H1 (cell line): ENCODE measurements at regions not wholly inside any gene's neighbourhood (a gene's known extent, or its start where the extent isn't known, plus 50 kb on each side); places are given as distances from the start of the nearest gene placed in this dataset.

Experiments
- CTCF ChIA-PET: fragments of 300-600 bp; sonication (Branson Sonifier 250); formaldehyde crosslinking; loops from one replicate; lab custom pipeline; 2021; ENCODE audit not compliant: partially characterized antibody; lab: Charles Lee
- POLR2A ChIA-PET: fragments of 300-600 bp; sonication (Branson Sonifier 250); formaldehyde crosslinking; loops from one replicate; lab custom pipeline; 2021; ENCODE audit warnings: inconsistent platforms; ENCODE audit not compliant: partially characterized antibody; lab: Charles Lee
- DNase-seq, 2 experiments: peaks; one replicate each; pipeline versions ENCODE4 v3.0.0 to v3.0.0-alpha.2; 2010 to 2022; ENCODE audit warnings: low spot score in 2 of 2, low read depth in 1 of 2, mixed read lengths in 1 of 2
- FAIRE-seq: peaks from 2 replicates; lab custom pipeline; 2011; peaks lifted over from hg19 to GRCh38; lab: Jason Lieb, UNC
- H2AFZ ChIP-seq: 2 replicates; pipeline ENCODE4 v1.8.1; 2012; ENCODE audit warnings: low read length, inconsistent platforms
- H2AK5ac ChIP-seq: 2 replicates; pipeline ENCODE4 v1.6.1; 2013; ENCODE audit warnings: low read depth, low read length
- H2BK120ac ChIP-seq: replicated peaks from 2 replicates; pipeline ENCODE3; 2013; ENCODE audit warnings: low read depth, low read length, inconsistent platforms
- H2BK12ac ChIP-seq: 2 replicates; pipeline ENCODE4 v1.6.1; 2013; ENCODE audit warnings: low read depth, low read length
- H2BK15ac ChIP-seq: 2 replicates; pipeline ENCODE4 v1.6.1; 2013; ENCODE audit warnings: low read length
- H2BK20ac ChIP-seq: 2 replicates; pipeline ENCODE4 v1.6.1; 2013; ENCODE audit warnings: low read length
- H2BK5ac ChIP-seq: 2 replicates; pipeline ENCODE4 v1.6.1; 2013; ENCODE audit warnings: low read depth, low read length
- H3K14ac ChIP-seq: 2 replicates; pipeline ENCODE4 v1.6.1; 2013; ENCODE audit warnings: inconsistent platforms; ENCODE audit not compliant: insufficient read length
- H3K18ac ChIP-seq: 2 replicates; pipeline ENCODE4 v1.6.1; 2013; ENCODE audit warnings: low read length; ENCODE audit errors: extremely low read depth
- H3K23ac ChIP-seq: 2 replicates; pipeline ENCODE4 v1.6.1; 2013; ENCODE audit warnings: inconsistent platforms; ENCODE audit not compliant: insufficient read length
- H3K23me2 ChIP-seq: 2 replicates; pipeline ENCODE4 v1.6.1; 2013; ENCODE audit warnings: low read depth, low read length
- H3K27ac ChIP-seq: 2 replicates; pipeline ENCODE4 v1.6.1; 2011; ENCODE audit warnings: low read depth, low read length, inconsistent platforms
- H3K27me3 ChIP-seq, 4 experiments: replicated peaks in 1 of 4; 1 replicate in 1 of 4; 2 replicates in 3 of 4; pipeline versions ENCODE4 v1.6.1 to v1.8.1; 2011 to 2013; ENCODE audit warnings: low read length in 3 of 4, mild to moderate bottlenecking in 3 of 4, inconsistent platforms in 2 of 4, mixed read lengths in 2 of 4, moderate library complexity in 1 of 4; ENCODE audit not compliant: control insufficient read depth in 3 of 4, insufficient read depth in 3 of 4; ENCODE audit errors: extremely low read depth in 1 of 4
- H3K36me3 ChIP-seq, 4 experiments: 2 replicates each; pipeline versions ENCODE4 v1.6.1 to v1.8.1; 2011 to 2013; ENCODE audit warnings: mild to moderate bottlenecking in 4 of 4, low read length in 3 of 4, moderate library complexity in 2 of 4, control low read depth in 1 of 4, inconsistent platforms in 1 of 4; ENCODE audit not compliant: insufficient read depth in 4 of 4, control insufficient read depth in 2 of 4
- H3K4ac ChIP-seq: replicated peaks from 2 replicates; pipeline ENCODE3; 2013; ENCODE audit warnings: low read length, low read depth, mixed read lengths, inconsistent platforms; ENCODE audit not compliant: insufficient read length
- H3K4me1 ChIP-seq, 4 experiments: replicated peaks in 1 of 4; 1 replicate in 1 of 4; 2 replicates in 3 of 4; pipeline versions ENCODE4 v1.6.1 to v1.8.1; 2011 to 2013; ENCODE audit warnings: low read length in 3 of 4, inconsistent platforms in 2 of 4, mixed read lengths in 1 of 4; ENCODE audit not compliant: insufficient read depth in 4 of 4, control insufficient read depth in 3 of 4
- H3K4me2 ChIP-seq, 2 experiments: 2 replicates each; pipeline versions ENCODE4 v1.6.1 to v1.8.1; 2011 to 2013; ENCODE audit warnings: low read depth in 2 of 2, low read length in 2 of 2, control low read depth in 1 of 2, inconsistent platforms in 1 of 2, mild to moderate bottlenecking in 1 of 2; ENCODE audit not compliant: insufficient read depth in 1 of 2
- H3K4me3 ChIP-seq, 4 experiments: fragments of 200-600, 300-600 bp in 1 of 4; sonication (generic), shearing (Covaris generic), sonication (Bioruptor Twin) in 1 of 4; 2 replicates each; pipeline versions ENCODE4 v1.5.1 to v1.8.1; 2011 to 2016; ENCODE audit warnings: low read length in 4 of 4, low read depth in 3 of 4, control low read depth in 2 of 4, inconsistent platforms in 2 of 4, mild to moderate bottlenecking in 2 of 4, mixed read lengths in 1 of 4, moderate library complexity in 1 of 4; ENCODE audit not compliant: insufficient read depth in 2 of 4; ENCODE audit errors: extremely low read depth in 1 of 4
- H3K56ac ChIP-seq: replicated peaks from 2 replicates; pipeline ENCODE3; 2013; ENCODE audit warnings: low read depth, mild to moderate bottlenecking, mixed read lengths, low read length, inconsistent platforms; ENCODE audit not compliant: insufficient read length
- H3K79me1 ChIP-seq: 2 replicates; pipeline ENCODE4 v1.6.1; 2013; ENCODE audit warnings: low read depth, low read length, control low read depth
- H3K79me2 ChIP-seq, 2 experiments: 2 replicates each; pipeline versions ENCODE4 v1.6.1 to v1.8.1; 2012 to 2013; ENCODE audit warnings: low read length in 2 of 2, mild to moderate bottlenecking in 2 of 2, inconsistent platforms in 1 of 2; ENCODE audit not compliant: insufficient read depth in 2 of 2, control insufficient read depth in 1 of 2
- H3K9ac ChIP-seq, 4 experiments: replicated peaks in 1 of 4; 1 replicate in 1 of 4; 2 replicates in 3 of 4; pipeline versions ENCODE4 v1.6.1 to v1.8.1; 2011 to 2013; ENCODE audit warnings: low read depth in 3 of 4, low read length in 3 of 4, control low read depth in 2 of 4, mild to moderate bottlenecking in 2 of 4, moderate library complexity in 2 of 4, inconsistent platforms in 1 of 4; ENCODE audit errors: extremely low read depth in 1 of 4
- H3K9me3 ChIP-seq, 2 experiments: 2 replicates each; pipeline versions ENCODE4 v1.6.1 to v1.8.1; 2012 to 2013; ENCODE audit warnings: mild to moderate bottlenecking in 2 of 2, moderate library complexity in 2 of 2, control low read depth in 1 of 2, inconsistent platforms in 1 of 2, low read depth in 1 of 2, low read length in 1 of 2, mixed read lengths in 1 of 2; ENCODE audit not compliant: insufficient read depth in 2 of 2
- H4K20me1 ChIP-seq, 2 experiments: replicated peaks in 1 of 2; 2 replicates each; pipeline versions ENCODE3 to v1.8.1; 2011 to 2013; ENCODE audit warnings: inconsistent platforms in 2 of 2, low read length in 2 of 2, mild to moderate bottlenecking in 1 of 2; ENCODE audit not compliant: insufficient read depth in 2 of 2, control insufficient read depth in 1 of 2
- H4K5ac ChIP-seq: 2 replicates; pipeline ENCODE4 v1.6.1; 2013; ENCODE audit warnings: low read length, low read depth, mixed read lengths, inconsistent platforms; ENCODE audit not compliant: insufficient read length
- H4K8ac ChIP-seq: 2 replicates; pipeline ENCODE4 v1.8.0; 2013; ENCODE audit warnings: mild to moderate bottlenecking, moderate library complexity, low read length, inconsistent platforms; ENCODE audit not compliant: insufficient read depth; ENCODE audit errors: extremely low read depth
- H4K91ac ChIP-seq: replicated peaks from 2 replicates; pipeline ENCODE3; 2013; ENCODE audit warnings: low read length, mixed read lengths, inconsistent platforms; ENCODE audit not compliant: insufficient read length
- ASH2L ChIP-seq: fragments of 200-600, 300-600 bp; sonication (generic); IDR thresholded peaks from one replicate; pipeline ENCODE4 v1.7.1; 2017; ENCODE audit warnings: low read length
- BRCA1 ChIP-seq: IDR thresholded peaks from 2 replicates; pipeline ENCODE4 v1.6.1; 2012; ENCODE audit warnings: low read depth, low read length, improper control_type of control experiment
- CBX5 ChIP-seq: fragments of 300-800, 300-1000 bp; sonication (generic); IDR thresholded peaks from 2 replicates; pipeline ENCODE4 v1.7.1; 2016; ENCODE audit warnings: antibody characterized with exemption, low read length, low read depth
- CBX8 ChIP-seq: fragments of 300-800, 300-1000 bp; sonication (generic); IDR thresholded peaks from 2 replicates; pipeline ENCODE4 v1.7.1; 2016; ENCODE audit warnings: low read depth, low read length, borderline replicate concordance
- CHD2 ChIP-seq: IDR thresholded peaks from 2 replicates; pipeline ENCODE4 v1.6.1; 2012; ENCODE audit warnings: low read length, improper control_type of control experiment
- FOSL1 ChIP-seq: IDR thresholded peaks from 2 replicates; pipeline ENCODE4 v1.6.1; 2011; ENCODE audit warnings: mild to moderate bottlenecking, low read depth, low read length, moderate library complexity; ENCODE audit not compliant: insufficient read depth
- GABPA ChIP-seq: IDR thresholded peaks from 2 replicates; pipeline ENCODE4 v1.6.1; 2011; ENCODE audit warnings: mild to moderate bottlenecking, low read length, moderate library complexity, borderline replicate concordance; ENCODE audit not compliant: insufficient read depth
- GTF2F1 ChIP-seq: IDR thresholded peaks from 2 replicates; pipeline ENCODE4 v1.6.1; 2012; ENCODE audit warnings: low read depth, low read length, improper control_type of control experiment, borderline replicate concordance
- HDAC2 ChIP-seq, 2 experiments: fragments of 300-600 bp in 1 of 2; sonication (generic) in 1 of 2; IDR thresholded peaks; 2 replicates each; pipeline ENCODE4 v1.6.1; 2011 to 2012; ENCODE audit warnings: low read depth in 2 of 2, low read length in 2 of 2, mild to moderate bottlenecking in 2 of 2, moderate library complexity in 2 of 2, borderline replicate concordance in 1 of 2, inconsistent platforms in 1 of 2
- MAFK ChIP-seq: IDR thresholded peaks from 2 replicates; pipeline ENCODE4 v1.6.1; 2012; ENCODE audit warnings: low read depth, mild to moderate bottlenecking, improper control_type of control experiment, low read length
- SAP30 ChIP-seq: fragments of 300-600 bp; sonication (generic); IDR thresholded peaks from 2 replicates; pipeline ENCODE4 v1.7.1; 2012; ENCODE audit warnings: low read length, moderate library complexity, mild to moderate bottlenecking, inconsistent platforms; ENCODE audit not compliant: insufficient read depth, insufficient replicate concordance
- SP2 ChIP-seq: IDR thresholded peaks from 2 replicates; pipeline ENCODE4 v1.6.1; 2012; ENCODE audit warnings: mild to moderate bottlenecking, low read length, inconsistent platforms
- SP4 ChIP-seq: IDR thresholded peaks from 2 replicates; pipeline ENCODE4 v1.6.1; 2012; ENCODE audit warnings: low read length, inconsistent platforms
- TCF12 ChIP-seq: IDR thresholded peaks from 2 replicates; pipeline ENCODE4 v1.6.1; 2011; ENCODE audit warnings: low read depth, mild to moderate bottlenecking, low read length
- WGBS, 2 experiments: shearing (Covaris generic) in 1 of 2; methylation state at CpG; one replicate each; pipeline versions ENCODE4 v1.1.6 to v1.1.7; 2013 to 2015; ENCODE audit warnings: low lambda C conversion rate in 2 of 2, mixed read lengths in 2 of 2, inconsistent platforms in 1 of 2, low coverage in 1 of 2, missing lambda C conversion rate in 1 of 2; ENCODE audit not compliant: insufficient replicate concordance in 2 of 2, insufficient coverage in 1 of 2, insufficient read length in 1 of 2; ENCODE audit errors: extremely low coverage in 1 of 2, missing lambda C conversion rate in 1 of 2; 5-methylcytosine and 5-hydroxymethylcytosine counted together
- TF ChIP-seq, protein P1 (sequence below): IDR thresholded peaks from 2 replicates; pipeline ENCODE4 v1.6.1; 2012; ENCODE audit warnings: inconsistent platforms

- H2BK120ac ChIP-seq = no peak overlapping the region
- no peaks in the 10 kb centered on the region for H3K27me3 ChIP-seq
- TF ChIP-seq, protein P1, sequence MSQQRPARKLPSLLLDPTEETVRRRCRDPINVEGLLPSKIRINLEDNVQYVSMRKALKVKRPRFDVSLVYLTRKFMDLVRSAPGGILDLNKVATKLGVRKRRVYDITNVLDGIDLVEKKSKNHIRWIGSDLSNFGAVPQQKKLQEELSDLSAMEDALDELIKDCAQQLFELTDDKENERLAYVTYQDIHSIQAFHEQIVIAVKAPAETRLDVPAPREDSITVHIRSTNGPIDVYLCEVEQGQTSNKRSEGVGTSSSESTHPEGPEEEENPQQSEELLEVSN = no peak
- no peak for TF ChIP-seq CHD2
- TF ChIP-seq GABPA = no peak
- TF ChIP-seq GTF2F1 = no peak
- TF ChIP-seq TCF12 = no peak
- TF ChIP-seq HDAC2 (IDR thresholded peaks at IDR 0.05; ENCODE audit: borderline replicate concordance in 1 of 2, low read depth in 2 of 2, low read length in 2 of 2) = no peak
- TF ChIP-seq ASH2L = no peak
- no peak for TF ChIP-seq BRCA1
- no peak for TF ChIP-seq SP2
- no peak for TF ChIP-seq MAFK
- TF ChIP-seq CBX8 = no peak
- TF ChIP-seq SAP30 = no peak
- TF ChIP-seq SP4 = no peak
- TF ChIP-seq FOSL1 = no peak
- TF ChIP-seq CBX5 = no peak
Measured at GRCh38 chr14:43745746-43746145, 761.3 kb downstream of the FSCB start.

More at GRCh38 chr14:43745746-43746145, 761.3 kb downstream of the FSCB start:
- Histone ChIP-seq H3K23ac (no peak overlapping the region), H3K9ac (no peak overlapping the region), H3K4me3 (no peak overlapping the region), H3K36me3 (no peaks in the 10 kb centered on the region), H3K27ac (no peak overlapping the region), H4K5ac (no peak overlapping the region), H2BK20ac (no peak overlapping the region), H2BK15ac (no peak overlapping the region), H4K8ac (no peak overlapping the region), H3K23me2 (no peaks in the 10 kb centered on the region), H3K14ac (no peak overlapping the region), H3K79me2 (no peaks in the 10 kb centered on the region), H3K79me1 (no peaks in the 10 kb centered on the region), H3K18ac (no peak overlapping the region), H2AFZ (no peak overlapping the region), H2BK5ac (no peak overlapping the region), H2AK5ac (no peak overlapping the region), H4K91ac (no peak overlapping the region), H3K4me2 (no peak overlapping the region), H3K56ac (no peak overlapping the region), H2BK12ac (no peak overlapping the region), H4K20me1 (no peaks in the 10 kb centered on the region), H3K4ac (no peak overlapping the region), H3K4me1 (no peaks in the 10 kb centered on the region), H3K9me3 (no peaks in the 10 kb centered on the region)
- WGBS, 2 experiments = 100% methylated on average over 1 of the region's 1 CpG; no CpG with 5 or more reads in 1 of the 2 experiments
- FAIRE-seq (no peak), DNase-seq (no peak)
- ChIA-PET POLR2A (no interaction called here), CTCF (interaction anchor here (1.2 kb wide), 1 partner anchor 13 kb away, joined by 3 read pairs; no protein-coding TSS in a partner anchor)
